ENCODE measurements at regions not wholly inside any gene's neighbourhood (a gene's known extent, or its start where the extent isn't known, plus 50 kb on each side); places are given as distances from the start of the nearest gene placed in this dataset.

GRCh38 chr5:5688925-5689310 lies 266.4 kb downstream of the ICE1 start:
- no peak for TF ChIP-seq RFX5 (IDR thresholded peaks at IDR 0.05; ENCODE audit: borderline replicate concordance, low read depth, low read length)
- no peak for TF ChIP-seq GABPA (IDR thresholded peaks at IDR 0.05; ENCODE audit: borderline replicate concordance, insufficient read depth, low read length)
- no peak for TF ChIP-seq JUND (IDR thresholded peaks at IDR 0.05; ENCODE audit: low read length)
- TF ChIP-seq POLR2AphosphoS5 (IDR thresholded peaks at IDR 0.05; ENCODE audit: low read depth, low read length) = no peak
- no peak for TF ChIP-seq CTCF (IDR thresholded peaks at IDR 0.05; ENCODE audit: control extremely low read depth in 1 of 3, insufficient read depth in 1 of 3, low read depth in 1 of 3, low read length in 3 of 3)
- TF ChIP-seq POLR2A (IDR thresholded peaks at IDR 0.05; ENCODE audit: control extremely low read depth in 1 of 2, low read depth in 2 of 2, low read length in 2 of 2) = no peak
- TF ChIP-seq YY1 (IDR thresholded peaks at IDR 0.05; ENCODE audit: low read depth, low read length) = no peak
- TF ChIP-seq ATF3 (IDR thresholded peaks at IDR 0.05; ENCODE audit: insufficient read depth, low read depth, low read length) = no peak
- TF ChIP-seq PHF8 (conservative IDR thresholded peaks at IDR 0.05; ENCODE audit: low read depth, low read length) = no peak
- no peak for TF ChIP-seq ZNF274 (IDR thresholded peaks at IDR 0.05; ENCODE audit: borderline replicate concordance, extremely low read depth, low read length)
- no peak for TF ChIP-seq CEBPB (IDR thresholded peaks at IDR 0.05; ENCODE audit: low read depth, low read length)
- TF ChIP-seq GTF2F1 (IDR thresholded peaks at IDR 0.05; ENCODE audit: borderline replicate concordance, low read depth, low read length) = no peak

Data from H1 (cell line).